MM.1S (cell line): ENCODE measurements at regions not wholly inside any gene's neighbourhood (a gene's known extent, or its start where the extent isn't known, plus 50 kb on each side); places are given as distances from the start of the nearest gene placed in this dataset.
"Not testable (repeated sequence)": the region's sequence is repeated elsewhere in the genome, so short reads cannot be mapped to it uniquely, and the experiment has no call there.

Experiments used
- CTCF ChIP-seq: fragments of 300-600 bp; sonication (generic); IDR thresholded peaks from 2 replicates; pipeline ENCODE4 v1.5.1; 2016; ENCODE audit warnings: antibody characterized with exemption, low read length, mixed read lengths
- EZH2 ChIP-seq: fragments of 300-600 bp; sonication (generic); optimal IDR thresholded peaks from 2 replicates; pipeline ENCODE3; 2017; ENCODE audit warnings: low read depth, mild to moderate bottlenecking, antibody characterized with exemption, low read length, mixed read lengths

GRCh38 chr2:190140474-190140873 lies 77.9 kb upstream of the MSTN start:
- not testable (repeated sequence) for TF ChIP-seq CTCF, EZH2
